ENCODE measurements at regions not wholly inside any gene's neighbourhood (a gene's known extent, or its start where the extent isn't known, plus 50 kb on each side); places are given as distances from the start of the nearest gene placed in this dataset.

DNA sequence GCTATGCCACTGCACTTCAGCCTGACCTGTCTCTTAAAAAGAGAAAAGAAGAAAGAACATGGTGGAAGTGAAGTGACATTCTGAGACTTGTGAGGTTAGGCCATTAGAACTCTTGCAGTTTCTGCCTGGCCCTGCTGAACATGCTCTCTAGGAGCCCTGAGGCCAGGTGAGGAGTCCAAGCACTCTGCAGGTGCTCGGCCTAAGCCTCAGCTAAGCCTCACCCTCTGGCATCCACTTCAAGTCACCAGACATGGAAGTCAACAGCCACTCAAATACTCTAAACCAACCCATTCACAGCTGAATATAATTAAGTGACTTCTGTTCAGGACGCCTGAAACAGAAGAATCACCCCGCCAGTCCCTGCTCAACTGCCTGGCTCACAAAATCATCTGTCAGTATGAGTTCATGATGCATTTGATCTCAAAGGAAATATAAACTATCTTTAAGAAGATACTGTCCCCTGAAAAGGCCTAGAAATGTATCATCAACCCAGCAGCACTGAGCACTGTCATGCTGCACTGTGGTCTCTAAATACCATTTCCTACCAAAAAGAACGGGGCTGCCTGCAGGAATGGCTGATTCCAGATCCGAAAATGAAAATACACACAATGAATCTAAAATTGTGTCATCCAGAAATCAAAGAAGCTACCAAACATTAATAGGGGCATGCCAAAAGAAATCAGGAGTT, 118.8 kb downstream of the PSMG1 start:
- no peak for ATAC-seq
- Mint-ChIP-seq H3K36me3 (ENCODE audit: insufficient read depth) (no peaks in the 10 kb centered on the region), H3K4me3 (no peak overlapping the region), H3K9me3 (no peaks in the 10 kb centered on the region), H3K4me1 (ENCODE audit: low read depth) (no peaks in the 10 kb centered on the region), H3K27me3 (ENCODE audit: low read depth) (peaks cover 9% of the 10 kb centered on the region)
- no peak for DNase-seq

DNA sequence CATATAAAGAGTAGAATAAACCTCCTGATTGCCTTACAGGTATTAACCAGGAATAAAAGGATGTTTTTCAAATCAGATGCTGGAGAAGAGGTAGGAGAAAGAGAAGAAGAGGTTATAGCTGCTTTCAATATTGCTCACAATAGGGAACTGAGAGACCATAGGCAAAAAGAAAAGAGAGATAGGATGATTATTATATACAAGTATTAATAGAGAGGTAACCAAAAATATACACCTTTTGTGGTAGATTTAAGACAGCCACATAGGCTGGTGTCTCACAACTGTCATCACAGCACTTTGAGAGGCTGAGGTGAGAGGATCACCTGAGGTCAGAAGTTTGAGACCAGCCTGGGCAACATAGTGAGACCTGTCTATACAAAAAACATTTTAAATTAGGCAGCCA, 119.7 kb downstream of the PSMG1 start:
- Mint-ChIP-seq H3K4me3 (no peak overlapping the region), H3K27me3 (ENCODE audit: low read depth) (peaks cover 9% of the 10 kb centered on the region), H3K36me3 (ENCODE audit: insufficient read depth) (no peaks in the 10 kb centered on the region), H3K4me1 (ENCODE audit: low read depth) (no peaks in the 10 kb centered on the region), H3K9me3 (no peaks in the 10 kb centered on the region)
- DNase-seq: no peak
- no peak for ATAC-seq

DNA sequence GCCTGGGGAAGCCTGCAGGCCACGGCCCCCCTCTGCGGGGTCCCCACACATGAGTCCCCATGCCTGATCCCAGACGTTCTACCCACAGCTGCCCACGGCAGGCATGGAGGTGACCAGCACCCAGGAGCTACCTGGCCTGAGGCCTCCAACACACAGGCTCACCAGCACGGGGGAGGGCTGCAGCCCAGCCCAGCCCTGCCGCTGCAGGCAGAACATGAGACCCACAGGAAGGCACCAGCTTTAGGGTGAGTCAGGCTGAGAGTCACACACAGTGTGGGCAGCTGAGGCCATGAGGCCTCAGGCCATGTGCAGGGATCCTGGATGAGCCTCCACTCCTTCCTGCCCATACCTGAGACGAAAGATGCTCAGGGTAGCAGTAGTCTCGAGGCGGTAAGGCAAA, 121.1 kb downstream of the PSMG1 start:
- Mint-ChIP-seq H3K27me3 (ENCODE audit: low read depth) (peaks cover 12% of the 10 kb centered on the region), H3K36me3 (ENCODE audit: insufficient read depth) (no peaks in the 10 kb centered on the region), H3K9me3 (no peaks in the 10 kb centered on the region), H3K4me3 (no peak overlapping the region), H3K4me1 (ENCODE audit: low read depth) (no peaks in the 10 kb centered on the region)
- ATAC-seq (no peak), DNase-seq (no peak)

- Mint-ChIP-seq H3K36me3 (ENCODE audit: insufficient read depth) (no peaks in the 10 kb centered on the region), H3K4me3 (no peak overlapping the region), H3K4me1 (ENCODE audit: low read depth) (no peaks in the 10 kb centered on the region), H3K27me3 (ENCODE audit: low read depth) (peaks cover 13% of the 10 kb centered on the region), H3K9me3 (no peaks in the 10 kb centered on the region)
- DNase-seq: no peak
- no peak for ATAC-seq
Observed at GRCh38 chr21:39061766-39062165, 121.5 kb downstream of the PSMG1 start.

DNA sequence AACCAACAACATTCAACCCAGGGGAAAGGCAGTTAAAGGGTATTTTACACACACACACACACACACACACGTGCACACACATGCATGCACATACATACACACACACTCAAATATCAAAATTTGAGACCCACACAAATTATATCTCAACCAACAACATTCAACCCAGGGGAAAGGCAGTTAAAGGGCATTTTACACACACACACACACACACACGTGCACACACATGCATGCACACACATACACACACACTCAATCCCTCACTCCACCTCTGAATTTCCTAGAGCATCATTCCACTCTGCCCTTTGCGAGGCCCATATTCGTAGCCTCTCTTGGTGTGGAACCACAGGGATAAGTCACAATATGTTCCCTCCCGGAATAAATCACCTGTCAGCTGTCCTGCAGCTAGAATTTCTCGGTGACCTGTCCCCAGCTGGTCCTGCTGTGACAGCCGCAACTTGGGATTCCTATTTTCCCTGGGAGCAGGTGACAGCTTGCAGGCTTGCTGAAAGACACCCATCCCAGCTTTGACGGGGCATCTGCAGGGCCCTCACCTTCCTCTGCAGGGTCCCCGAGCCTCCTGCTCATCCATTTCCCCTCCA, 122.7 kb downstream of the PSMG1 start:
- Mint-ChIP-seq H3K27me3 (ENCODE audit: low read depth) (peaks cover 13% of the 10 kb centered on the region), H3K9me3 (no peaks in the 10 kb centered on the region), H3K4me3 (no peak overlapping the region), H3K4me1 (ENCODE audit: low read depth) (no peaks in the 10 kb centered on the region), H3K36me3 (ENCODE audit: insufficient read depth) (no peaks in the 10 kb centered on the region)
- ATAC-seq (no peak), DNase-seq (no peak)

- no peak for DNase-seq
- H3K36me3 Mint-ChIP-seq (ENCODE audit: insufficient read depth): no peaks in the 10 kb centered on the region
- no peaks in the 10 kb centered on the region for H3K4me1 Mint-ChIP-seq (ENCODE audit: low read depth)
- no peak overlapping the region for H3K4me3 Mint-ChIP-seq
- ATAC-seq: no peak
- H3K9me3 Mint-ChIP-seq: no peaks in the 10 kb centered on the region
- H3K27me3 Mint-ChIP-seq (ENCODE audit: low read depth): peaks cover 18% of the 10 kb centered on the region
Observed at GRCh38 chr21:39057121-39057520, 126.1 kb downstream of the PSMG1 start.

- DNase-seq (no peak), ATAC-seq (no peak)
- Mint-ChIP-seq H3K27me3 (ENCODE audit: low read depth) (peaks cover 18% of the 10 kb centered on the region), H3K4me3 (no peak overlapping the region), H3K4me1 (ENCODE audit: low read depth) (no peaks in the 10 kb centered on the region), H3K9me3 (no peaks in the 10 kb centered on the region), H3K36me3 (ENCODE audit: insufficient read depth) (no peaks in the 10 kb centered on the region)
Observed at GRCh38 chr21:39056636-39057035, 126.6 kb downstream of the PSMG1 start.

- peaks cover 15% of the 10 kb centered on the region for H3K27me3 Mint-ChIP-seq (ENCODE audit: low read depth)
- H3K4me3 Mint-ChIP-seq: no peak overlapping the region
- DNase-seq: no peak
- no peaks in the 10 kb centered on the region for H3K9me3 Mint-ChIP-seq
- no peaks in the 10 kb centered on the region for H3K36me3 Mint-ChIP-seq (ENCODE audit: insufficient read depth)
- ATAC-seq: no peak
- H3K4me1 Mint-ChIP-seq (ENCODE audit: low read depth): no peaks in the 10 kb centered on the region
Observed at GRCh38 chr21:39055167-39055767, 128.0 kb downstream of the PSMG1 start.

- H3K27me3 Mint-ChIP-seq (ENCODE audit: low read depth): peaks cover 12% of the 10 kb centered on the region
- H3K36me3 Mint-ChIP-seq (ENCODE audit: insufficient read depth): no peaks in the 10 kb centered on the region
- H3K9me3 Mint-ChIP-seq: no peaks in the 10 kb centered on the region
- no peak for ATAC-seq
- H3K4me1 Mint-ChIP-seq (ENCODE audit: low read depth): no peaks in the 10 kb centered on the region
- no peak overlapping the region for H3K4me3 Mint-ChIP-seq
- no peak for DNase-seq
Observed at GRCh38 chr21:39054066-39054465, 129.2 kb downstream of the PSMG1 start.

- H3K36me3 Mint-ChIP-seq (ENCODE audit: insufficient read depth): no peaks in the 10 kb centered on the region
- H3K4me1 Mint-ChIP-seq (ENCODE audit: low read depth): no peaks in the 10 kb centered on the region
- ATAC-seq: no peak
- H3K9me3 Mint-ChIP-seq: no peaks in the 10 kb centered on the region
- no peak for DNase-seq
- no peak overlapping the region for H3K4me3 Mint-ChIP-seq
- peaks cover 12% of the 10 kb centered on the region for H3K27me3 Mint-ChIP-seq (ENCODE audit: low read depth)
Observed at GRCh38 chr21:39053126-39053525, 130.1 kb downstream of the PSMG1 start.

- DNase-seq: no peak
- H3K4me3 Mint-ChIP-seq: no peak overlapping the region
- H3K9me3 Mint-ChIP-seq: no peaks in the 10 kb centered on the region
- H3K4me1 Mint-ChIP-seq (ENCODE audit: low read depth): no peaks in the 10 kb centered on the region
- H3K27me3 Mint-ChIP-seq (ENCODE audit: low read depth): peaks cover 12% of the 10 kb centered on the region
- ATAC-seq: no peak
- H3K36me3 Mint-ChIP-seq (ENCODE audit: insufficient read depth): no peaks in the 10 kb centered on the region
Observed at GRCh38 chr21:39052718-39053117, 130.5 kb downstream of the PSMG1 start.

DNA sequence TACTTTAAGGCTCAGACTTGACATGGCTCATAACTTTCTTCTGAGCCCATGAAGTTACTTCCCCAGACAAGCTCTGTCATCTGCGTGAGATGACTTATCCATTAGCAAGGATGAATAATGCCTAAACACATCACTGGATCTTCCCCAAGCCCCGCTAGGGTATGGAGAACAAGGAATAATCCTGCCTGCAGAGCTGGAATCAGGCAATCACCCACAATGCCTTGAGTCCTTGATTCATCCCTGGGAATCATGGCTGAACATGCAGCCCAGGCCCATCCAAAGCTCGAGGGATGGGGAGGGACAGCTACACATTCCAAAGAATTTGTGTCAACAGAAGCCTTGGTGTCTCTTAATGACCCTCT, 131.7 kb downstream of the PSMG1 start:
- Mint-ChIP-seq H3K9me3 (no peaks in the 10 kb centered on the region), H3K4me1 (ENCODE audit: low read depth) (no peaks in the 10 kb centered on the region), H3K4me3 (no peak overlapping the region), H3K27me3 (ENCODE audit: low read depth) (peaks cover 7% of the 10 kb centered on the region), H3K36me3 (ENCODE audit: insufficient read depth) (no peaks in the 10 kb centered on the region)
- no peak for ATAC-seq
- no peak for DNase-seq

DNA sequence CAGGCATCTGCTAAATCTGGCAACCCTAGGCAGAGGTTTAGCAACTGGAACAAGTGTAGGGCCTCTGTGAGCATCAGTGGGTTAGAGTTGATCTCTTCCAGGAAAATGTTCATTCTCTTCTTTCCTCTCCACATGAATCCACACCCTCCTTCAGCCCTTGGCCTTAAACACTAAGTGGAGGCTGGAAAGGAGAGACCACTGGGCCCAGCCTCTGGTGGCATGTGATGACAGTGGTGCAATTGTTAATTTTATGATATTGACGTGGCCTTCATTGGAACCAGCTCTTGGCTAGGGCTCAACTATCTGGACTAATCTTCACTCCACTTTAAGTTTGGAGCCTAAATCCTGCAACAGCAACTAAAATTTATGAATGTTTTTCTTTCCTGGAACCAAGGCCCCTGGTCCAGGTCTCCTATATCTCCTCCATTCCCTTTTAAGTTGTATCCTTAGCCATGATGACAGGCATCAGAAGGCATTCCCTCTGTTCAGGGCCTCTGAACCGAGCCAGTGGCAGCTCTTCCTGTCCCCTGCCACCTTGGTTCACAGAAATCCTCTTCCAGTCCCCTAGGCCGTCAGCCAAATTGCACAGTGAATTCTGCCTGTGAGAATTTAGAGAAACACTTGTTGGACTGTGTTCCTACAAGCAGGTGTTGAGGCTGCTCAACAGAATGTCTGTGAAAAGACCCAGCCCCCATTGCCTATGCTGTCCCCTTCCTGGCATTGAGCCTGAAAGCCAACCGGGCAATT, 132.2 kb downstream of the PSMG1 start:
- H3K9me3 Mint-ChIP-seq: no peaks in the 10 kb centered on the region
- H3K27me3 Mint-ChIP-seq (ENCODE audit: low read depth): peaks cover 7% of the 10 kb centered on the region
- no peak for DNase-seq
- H3K4me3 Mint-ChIP-seq: no peak overlapping the region
- no peaks in the 10 kb centered on the region for H3K36me3 Mint-ChIP-seq (ENCODE audit: insufficient read depth)
- no peak for ATAC-seq
- H3K4me1 Mint-ChIP-seq (ENCODE audit: low read depth): no peaks in the 10 kb centered on the region

DNA sequence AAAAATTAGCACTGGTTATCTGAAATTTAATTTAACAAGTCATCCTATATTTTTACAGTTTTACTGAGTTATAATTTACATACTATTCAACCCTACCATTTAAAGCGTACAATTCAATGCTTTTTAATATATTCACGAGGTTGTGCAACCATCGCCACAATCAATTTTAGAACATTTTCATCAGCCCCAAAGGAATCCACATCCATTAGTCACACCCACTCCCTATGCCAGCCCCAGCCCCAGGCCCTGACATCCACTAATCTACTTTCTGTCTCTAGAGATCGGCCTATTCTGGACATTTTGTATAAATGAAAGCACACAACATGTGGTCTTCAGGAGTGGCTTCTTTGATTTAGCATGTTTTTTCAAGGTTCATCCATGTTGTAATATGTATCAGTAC, 134.7 kb downstream of the PSMG1 start:
- DNase-seq (no peak), ATAC-seq (no peak)
- Mint-ChIP-seq H3K4me3 (no peak overlapping the region), H3K36me3 (ENCODE audit: insufficient read depth) (no peaks in the 10 kb centered on the region), H3K9me3 (no peaks in the 10 kb centered on the region), H3K27me3 (ENCODE audit: low read depth) (peaks cover 3% of the 10 kb centered on the region), H3K4me1 (ENCODE audit: low read depth) (no peaks in the 10 kb centered on the region)

GRCh38 chr21:39048064-39048463, 135.2 kb downstream of the PSMG1 start:
- no peaks in the 10 kb centered on the region for H3K4me1 Mint-ChIP-seq (ENCODE audit: low read depth)
- DNase-seq: no peak
- no peak for ATAC-seq
- H3K4me3 Mint-ChIP-seq: no peak overlapping the region
- no peaks in the 10 kb centered on the region for H3K9me3 Mint-ChIP-seq
- H3K36me3 Mint-ChIP-seq (ENCODE audit: insufficient read depth): no peaks in the 10 kb centered on the region
- peaks cover 3% of the 10 kb centered on the region for H3K27me3 Mint-ChIP-seq (ENCODE audit: low read depth)
